GM15510 (cell line): ENCODE measurements at regions not wholly inside any gene's neighbourhood (a gene's known extent, or its start where the extent isn't known, plus 50 kb on each side); places are given as distances from the start of the nearest gene placed in this dataset.

ENCODE experiments used
- POLR2A ChIP-seq: IDR thresholded peaks from 3 replicates; pipeline ENCODE4 v1.6.1; 2011; ENCODE audit warnings: borderline replicate concordance; ENCODE audit not compliant: insufficient read length; ENCODE audit errors: extremely low read depth

- TF ChIP-seq POLR2A = no peak
These were observed 245.4 kb downstream of the INSIG2 start for GRCh38 chr2:118333664-118334063.

- no peak for TF ChIP-seq POLR2A
These were observed 237.2 kb downstream of the INSIG2 start for GRCh38 chr2:118325321-118325955.

GRCh38 chr2:118322406-118322805 lies 234.1 kb downstream of the INSIG2 start:
- TF ChIP-seq POLR2A = no peak

GRCh38 chr2:118321432-118322105 lies 233.3 kb downstream of the INSIG2 start:
- no peak for TF ChIP-seq POLR2A

GRCh38 chr2:118320658-118321057 lies 232.4 kb downstream of the INSIG2 start:
- no peak for TF ChIP-seq POLR2A

GRCh38 chr2:118320196-118320595 lies 231.9 kb downstream of the INSIG2 start:
- no peak for TF ChIP-seq POLR2A

- TF ChIP-seq POLR2A = no peak
These were observed 231.0 kb downstream of the INSIG2 start for GRCh38 chr2:118319271-118319684.

GRCh38 chr2:118315606-118316005 lies 227.3 kb downstream of the INSIG2 start:
- no peak for TF ChIP-seq POLR2A

GRCh38 chr2:118312969-118313756 lies 224.9 kb downstream of the INSIG2 start:
- no peak for TF ChIP-seq POLR2A

- TF ChIP-seq POLR2A = no peak
These were observed 222.6 kb downstream of the INSIG2 start for GRCh38 chr2:118310681-118311429.

GRCh38 chr2:118309946-118310680 lies 221.8 kb downstream of the INSIG2 start:
- TF ChIP-seq POLR2A = no peak

GRCh38 chr2:118309257-118309945 lies 221.1 kb downstream of the INSIG2 start:
- no peak for TF ChIP-seq POLR2A

- no peak for TF ChIP-seq POLR2A
These were observed 219.6 kb downstream of the INSIG2 start for GRCh38 chr2:118307864-118308263.

GRCh38 chr2:118301248-118301647 lies 213.0 kb downstream of the INSIG2 start:
- TF ChIP-seq POLR2A = no peak
